ENCODE measurements at regions not wholly inside any gene's neighbourhood (a gene's known extent, or its start where the extent isn't known, plus 50 kb on each side); places are given as distances from the start of the nearest gene placed in this dataset.
"Not testable (repeated sequence)": the region's sequence is repeated elsewhere in the genome, so short reads cannot be mapped to it uniquely, and the experiment has no call there.

GRCh38 chr15:99788156-99788555 lies 54.9 kb upstream of the LYSMD4 start:
- DNase-seq: no peak
- TF ChIP-seq POLR2A (IDR thresholded peaks at IDR 0.05; ENCODE audit: low read length) (no peak), GATA1 (IDR thresholded peaks at IDR 0.05; ENCODE audit: low read depth, low read length) (no peak)

GRCh38 chr15:99784800-99785199 lies 51.6 kb upstream of the LYSMD4 start:
- DNase-seq: not testable (repeated sequence)

GRCh38 chr15:99783918-99784619 lies 50.8 kb upstream of the LYSMD4 start:
- not testable (repeated sequence) for DNase-seq
